Right hindlimb (tissue), 1 donor: ENCODE measurements at regions not wholly inside any gene's neighbourhood (a gene's known extent, or its start where the extent isn't known, plus 50 kb on each side); places are given as distances from the start of the nearest gene placed in this dataset.

Source experiments
- DNase-seq: peaks from one replicate; pipeline ENCODE4 v3.0.0-alpha.2; 2018

DNA sequence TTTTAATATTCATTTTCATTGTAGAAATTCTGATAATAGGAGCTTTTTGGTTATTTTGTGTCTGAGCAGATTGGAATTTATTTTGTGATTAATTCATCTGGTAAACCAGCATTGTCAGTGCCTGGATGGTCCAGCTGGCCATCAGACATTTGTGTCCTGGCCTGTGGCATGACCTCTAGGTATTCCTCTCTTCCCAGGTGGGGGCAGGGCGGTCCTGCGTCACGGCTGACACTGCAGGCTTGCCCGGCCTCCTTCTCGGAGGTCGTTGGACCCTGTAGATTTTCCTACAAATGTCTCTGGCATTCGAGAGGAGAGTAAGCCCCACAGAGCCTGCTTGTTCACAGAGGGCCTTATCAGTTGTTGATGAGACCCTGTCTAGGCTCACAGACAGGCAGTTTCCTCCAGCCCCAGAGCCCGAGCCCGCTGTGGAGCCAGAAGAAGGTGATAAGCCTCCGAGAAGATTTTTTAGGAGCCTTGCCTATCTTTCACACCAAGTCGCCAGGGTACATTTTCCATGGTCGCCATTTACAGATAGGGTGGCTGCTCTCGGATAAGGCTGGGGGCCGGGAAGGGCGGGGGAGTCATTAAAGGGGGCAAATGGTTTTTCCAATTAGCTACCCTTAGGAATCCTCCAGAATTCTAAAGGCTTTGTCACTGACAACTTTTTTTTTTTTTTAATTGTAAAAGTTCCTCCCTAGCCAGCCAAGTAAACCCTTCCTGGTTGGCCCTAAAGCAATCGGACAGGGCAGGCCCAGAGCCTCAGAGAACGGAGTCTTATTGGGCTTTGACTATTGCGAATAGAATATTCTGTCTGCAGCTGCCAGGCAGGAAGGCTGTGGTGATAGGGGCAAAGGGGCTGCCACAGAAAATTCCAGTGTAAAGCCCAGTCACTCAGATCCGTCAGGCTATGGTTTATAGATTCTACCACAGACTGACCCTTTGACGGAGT is 78.1 kb upstream of the TBX20 start:
- no peak for DNase-seq

DNA sequence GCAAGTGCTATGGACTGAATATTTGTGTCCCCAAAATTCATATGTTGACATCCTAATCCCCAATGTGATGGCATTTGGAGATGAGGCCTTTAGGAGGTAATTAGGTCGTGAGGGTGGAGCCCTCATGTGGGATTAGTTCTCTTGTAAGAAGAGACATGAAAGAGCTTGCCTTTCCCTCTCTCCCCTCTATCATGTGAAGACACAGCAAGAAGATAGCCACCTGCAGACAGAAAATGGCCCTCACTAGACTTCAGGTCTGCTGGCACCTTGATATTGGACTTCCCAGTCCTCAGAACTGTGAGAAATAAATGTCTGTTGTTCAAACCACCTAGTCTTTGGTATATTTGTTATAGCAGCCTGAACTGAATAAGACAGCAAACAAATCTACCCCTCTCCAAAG is 75.1 kb upstream of the TBX20 start:
- no peak for DNase-seq

DNA sequence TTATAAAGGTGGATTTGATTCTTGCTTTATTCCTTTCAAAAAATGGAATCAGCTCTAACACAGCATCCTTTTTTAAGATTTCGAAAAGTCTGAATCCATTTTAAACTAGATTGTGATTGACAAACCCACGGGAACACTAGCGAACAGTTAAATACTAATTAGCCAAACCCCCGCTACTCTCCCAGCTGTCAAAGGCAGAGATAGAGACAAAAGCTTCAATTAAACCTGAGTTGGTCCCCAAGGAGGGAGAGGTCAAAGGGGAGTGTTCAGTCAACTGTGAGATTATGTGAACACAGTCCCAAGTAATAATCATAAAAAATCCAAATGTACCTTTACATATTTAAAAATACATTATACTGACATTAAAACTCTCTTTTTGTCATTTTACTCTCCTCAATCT is 65.7 kb upstream of the TBX20 start:
- no peak for DNase-seq

DNA sequence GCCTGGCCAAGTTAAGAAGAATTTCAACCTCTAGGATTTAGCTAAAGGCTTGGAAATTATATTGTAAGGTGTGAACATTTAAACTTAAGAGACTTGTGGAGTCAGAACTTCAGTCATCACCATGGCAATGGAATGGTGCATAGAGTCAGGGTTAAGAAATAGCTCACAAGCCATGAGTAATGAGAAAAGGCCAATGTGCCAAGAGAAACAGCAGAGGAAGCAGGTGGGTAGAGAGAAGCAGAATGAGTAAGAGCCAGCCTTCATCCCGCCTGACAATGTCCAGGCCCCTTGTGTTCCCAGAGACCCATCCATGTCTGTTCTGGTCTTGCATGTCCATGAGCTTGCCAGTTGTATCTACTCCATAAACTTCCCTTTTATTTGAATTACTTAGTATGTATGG is 62.6 kb upstream of the TBX20 start:
- DNase-seq, result no peak

DNA sequence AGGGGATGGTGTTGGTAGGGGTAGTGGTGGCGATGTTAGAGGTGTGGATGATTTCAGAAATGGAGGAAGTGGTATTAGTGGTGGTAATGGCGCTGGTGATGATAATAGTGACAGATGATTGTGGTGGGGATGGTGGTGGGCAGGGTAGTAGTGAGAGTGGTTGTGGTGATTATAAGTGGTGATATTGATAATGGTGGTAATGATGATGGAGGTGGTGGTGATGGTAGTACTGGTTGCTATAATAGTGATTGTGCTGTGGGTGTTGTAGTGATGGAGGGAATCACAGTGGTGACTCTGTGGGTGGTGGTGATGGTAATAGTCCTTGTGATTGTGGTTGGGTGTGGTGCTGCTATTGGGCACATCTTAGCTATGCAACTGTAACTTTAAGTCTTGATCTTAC is 61.6 kb upstream of the TBX20 start:
- no peak for DNase-seq

DNA sequence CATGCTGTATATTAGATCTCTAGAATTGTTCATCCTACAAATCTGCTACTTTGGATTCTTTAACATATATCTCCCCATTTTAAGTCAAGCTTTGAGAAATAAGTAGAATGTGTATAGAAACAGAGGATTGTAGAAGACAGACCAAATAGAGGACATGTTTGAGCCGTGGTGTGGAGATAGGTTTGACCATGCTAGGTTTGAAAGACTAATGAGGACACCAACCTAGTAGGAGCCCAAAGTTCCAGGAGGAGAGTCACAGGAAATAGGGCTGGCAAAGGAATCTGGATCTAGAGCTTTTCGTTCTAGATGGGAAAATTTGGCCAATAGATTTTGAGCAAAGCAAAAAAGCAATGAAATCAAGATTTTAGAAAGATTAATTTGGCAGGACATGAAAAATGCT is 60.5 kb upstream of the TBX20 start:
- no peak for DNase-seq

DNA sequence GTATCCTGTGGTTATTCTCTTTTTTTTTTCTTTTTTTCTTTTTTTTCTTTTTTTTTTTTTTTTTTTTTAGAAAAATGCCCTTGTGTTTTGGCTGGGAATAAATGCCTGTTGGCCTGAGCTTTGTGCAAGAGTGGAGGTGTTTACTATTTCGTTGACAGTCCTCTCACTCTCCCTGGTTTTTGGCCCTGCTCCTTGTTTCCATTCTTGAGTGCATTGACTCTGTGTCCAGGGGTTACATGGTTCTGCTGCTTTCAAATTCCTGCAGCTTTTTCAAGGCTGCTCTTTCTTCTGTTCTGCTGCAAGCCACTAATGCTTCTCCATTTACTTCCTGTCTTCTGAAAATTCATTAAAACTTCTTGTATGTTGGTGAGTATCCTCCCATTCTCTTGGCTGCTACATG is 59.7 kb upstream of the TBX20 start:
- no peak for DNase-seq
